HG02759 (cell line): ENCODE measurements at regions not wholly inside any gene's neighbourhood (a gene's known extent, or its start where the extent isn't known, plus 50 kb on each side); places are given as distances from the start of the nearest gene placed in this dataset.

Experiments
- ATAC-seq: cut with Tn5 transposase; IDR thresholded peaks from one replicate; pipeline ENCODE4 v1.9.1; 2021; ENCODE audit warnings: mild to moderate bottlenecking, moderate library complexity; ENCODE audit not compliant: unreplicated experiment

GRCh38 chr15:58269455-58270414 is 131.6 kb downstream of the AQP9 start:
- no peak for ATAC-seq

DNA sequence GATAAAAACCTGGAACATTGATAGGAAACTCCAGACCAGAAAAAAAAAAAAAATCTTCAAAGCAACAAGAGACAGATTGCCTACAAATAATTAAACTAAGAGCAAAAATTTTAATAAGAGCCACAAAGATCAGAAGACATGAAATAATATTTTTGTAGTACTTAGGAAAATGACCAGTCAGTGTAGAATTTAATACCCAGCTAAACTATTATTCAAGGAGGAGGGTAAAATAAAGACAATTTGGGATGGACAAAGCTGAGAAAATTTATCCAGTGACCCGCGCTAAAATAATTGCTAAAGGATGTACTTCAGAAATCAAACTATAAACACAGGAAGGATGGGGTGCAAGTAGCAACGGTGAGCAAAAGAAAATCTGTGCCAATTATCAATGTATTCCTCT is 133.2 kb downstream of the AQP9 start:
- ATAC-seq = no peak

- no peak for ATAC-seq
These were observed 134.9 kb downstream of the AQP9 start for GRCh38 chr15:58273104-58273503.

DNA sequence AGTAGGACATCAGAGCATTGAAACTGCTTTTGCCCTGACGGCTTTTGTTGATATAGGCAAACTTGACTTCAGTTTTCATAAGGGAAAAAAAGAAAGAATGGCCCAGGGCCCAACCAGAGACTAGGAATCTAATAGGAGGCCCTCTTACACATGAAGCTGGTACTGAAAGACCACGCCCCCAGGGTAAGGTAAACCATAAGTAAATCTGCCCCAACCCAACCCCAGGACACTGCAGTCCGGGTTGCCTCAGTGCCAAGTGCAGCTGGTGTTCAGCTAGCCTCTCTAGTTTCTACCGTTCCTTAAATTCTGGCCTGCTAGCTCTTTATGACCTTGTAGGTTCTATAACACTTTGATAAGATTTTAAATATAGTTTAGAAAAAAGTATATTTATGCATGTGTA is 136.7 kb downstream of the AQP9 start:
- no peak for ATAC-seq

DNA sequence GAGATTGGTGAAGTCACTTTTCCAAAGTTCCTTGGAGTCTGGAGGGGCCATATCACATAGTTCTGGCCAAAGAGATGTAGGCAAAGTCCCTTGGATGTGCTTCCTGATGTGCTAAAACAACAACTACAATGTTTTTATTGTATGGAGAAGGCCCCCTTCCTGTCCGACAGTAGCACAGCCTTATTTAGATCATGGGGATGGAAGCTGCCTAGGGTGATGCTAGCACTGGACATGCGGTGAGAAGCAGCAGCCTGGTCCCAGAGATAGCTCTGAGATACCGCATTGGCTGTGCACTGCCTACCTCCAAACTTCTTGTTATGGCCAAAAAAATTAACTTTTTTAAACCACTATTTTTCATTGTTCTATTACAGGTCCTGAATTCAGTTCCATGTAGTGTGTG is 137.6 kb downstream of the AQP9 start:
- ATAC-seq = no peak

- no peak for ATAC-seq
These were observed 138.7 kb downstream of the AQP9 start for GRCh38 chr15:58276924-58277323.

- no peak for ATAC-seq
These were observed 139.2 kb downstream of the AQP9 start for GRCh38 chr15:58277333-58277732.

GRCh38 chr15:58279106-58279505 is 140.9 kb downstream of the AQP9 start:
- ATAC-seq = no peak

- ATAC-seq = no peak
These were observed 141.5 kb downstream of the AQP9 start for GRCh38 chr15:58279654-58280053.

- no peak for ATAC-seq
These were observed 144.0 kb downstream of the AQP9 start for GRCh38 chr15:58282060-58282708.

DNA sequence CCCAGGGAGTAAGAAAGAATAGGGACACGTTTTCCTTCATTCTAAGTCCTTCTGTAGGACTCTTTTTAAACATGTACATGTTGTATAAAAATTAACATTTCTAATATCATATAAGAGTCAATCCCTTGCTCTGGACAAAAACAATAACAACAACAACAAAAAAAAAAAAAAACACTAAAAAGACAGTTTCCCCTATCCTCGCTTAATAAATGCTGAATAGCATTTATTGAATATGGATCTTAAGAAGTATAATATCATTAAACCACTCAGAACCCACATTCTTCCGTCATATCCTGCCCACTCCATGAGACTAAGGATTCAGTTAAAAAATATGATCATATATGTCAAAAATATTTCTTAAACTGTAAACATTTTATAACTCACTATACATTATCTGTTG is 145.1 kb downstream of the AQP9 start:
- ATAC-seq = no peak

DNA sequence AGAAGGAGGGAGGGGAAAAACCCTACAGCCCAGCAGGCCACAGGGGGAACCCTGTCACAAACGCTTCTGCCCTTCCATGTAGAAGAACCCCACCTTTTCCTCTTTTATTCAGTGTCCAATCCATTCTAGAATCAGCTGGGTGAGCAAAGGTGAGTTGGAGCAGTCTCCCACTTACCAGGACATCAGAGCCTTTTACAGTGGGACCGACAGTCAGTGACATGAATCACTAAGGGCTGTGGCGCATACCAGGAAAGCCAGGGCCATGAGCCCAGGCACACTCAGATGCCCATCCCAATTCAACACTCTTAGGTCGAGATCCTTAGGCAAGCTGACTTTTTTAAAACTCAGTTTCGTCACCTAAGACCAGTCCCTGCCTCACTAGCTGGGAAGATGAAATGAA is 146.1 kb downstream of the AQP9 start:
- ATAC-seq = no peak

DNA sequence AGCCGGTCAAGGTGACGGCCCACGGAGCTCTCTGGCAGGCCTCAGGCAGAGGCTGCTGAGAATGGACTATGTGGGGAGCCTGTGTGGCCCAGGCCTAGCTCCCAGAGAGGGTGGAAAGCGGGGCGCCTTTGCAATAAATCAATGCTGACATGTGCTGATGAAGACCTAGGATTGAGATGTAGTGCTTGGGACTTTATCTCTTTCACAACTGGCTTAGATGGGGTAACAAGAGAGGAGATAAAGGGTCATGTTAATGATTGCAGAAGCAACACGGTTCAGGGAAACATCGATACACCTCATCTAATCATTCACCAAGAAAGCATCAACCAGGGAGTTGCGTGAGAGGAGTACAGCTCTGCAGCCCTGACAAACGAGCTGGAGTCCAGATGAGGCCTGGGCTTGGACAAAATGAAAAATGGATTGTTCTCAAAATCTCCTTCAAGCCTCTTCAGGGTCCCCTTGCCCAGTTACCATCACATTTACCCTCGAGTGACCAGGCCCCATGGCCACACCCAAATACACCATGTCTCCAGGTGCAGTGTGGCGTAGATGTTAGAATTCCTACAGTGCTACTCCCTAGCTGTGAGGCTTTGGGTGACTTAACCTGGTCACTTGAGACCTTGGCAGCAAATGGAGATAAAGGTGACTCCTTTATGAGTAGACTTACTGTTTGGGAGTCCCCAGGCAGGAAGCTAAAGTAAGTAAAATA is 146.4 kb upstream of the LIPC start:
- no peak for ATAC-seq

GRCh38 chr15:58285921-58286278 is 145.9 kb upstream of the LIPC start:
- no peak for ATAC-seq

- no peak for ATAC-seq
These were observed 145.3 kb upstream of the LIPC start for GRCh38 chr15:58286523-58286922.

DNA sequence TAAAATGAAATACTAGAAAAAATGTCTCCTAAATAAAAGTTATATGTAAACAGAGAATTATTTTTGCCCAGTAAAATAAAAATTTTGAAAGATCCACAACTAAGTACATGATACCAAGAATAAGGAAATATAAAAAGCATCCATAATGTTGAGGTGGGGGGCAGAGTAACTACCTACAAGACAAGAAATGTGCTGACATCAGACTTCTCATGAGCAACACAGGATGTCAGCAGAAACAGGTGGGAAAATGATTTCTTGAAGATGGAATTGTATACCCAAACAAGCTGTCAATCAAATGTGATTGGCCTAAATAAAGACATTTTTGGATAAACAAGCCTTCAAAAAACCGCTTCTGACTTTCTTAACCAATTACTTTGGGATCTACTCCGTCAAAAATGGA is 143.9 kb upstream of the LIPC start:
- ATAC-seq = no peak

DNA sequence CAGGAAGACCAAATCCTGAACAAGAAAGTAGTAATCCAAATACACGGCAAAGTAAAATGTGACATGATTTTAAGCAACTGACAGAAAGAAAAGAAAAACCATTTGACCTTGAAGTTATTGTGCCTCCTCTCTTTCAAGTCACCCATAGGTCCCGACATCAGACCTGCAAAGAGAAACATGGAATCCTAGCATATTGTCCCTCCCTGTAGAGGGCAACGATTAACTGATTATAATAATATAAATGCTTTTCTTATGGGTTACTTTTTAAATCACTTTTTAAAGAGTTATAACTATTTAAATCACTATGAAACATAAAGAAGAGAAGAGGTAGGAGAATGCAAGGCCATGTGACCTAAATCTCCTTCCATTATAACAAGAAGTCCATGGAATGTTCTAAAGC is 143.2 kb upstream of the LIPC start:
- ATAC-seq = no peak

DNA sequence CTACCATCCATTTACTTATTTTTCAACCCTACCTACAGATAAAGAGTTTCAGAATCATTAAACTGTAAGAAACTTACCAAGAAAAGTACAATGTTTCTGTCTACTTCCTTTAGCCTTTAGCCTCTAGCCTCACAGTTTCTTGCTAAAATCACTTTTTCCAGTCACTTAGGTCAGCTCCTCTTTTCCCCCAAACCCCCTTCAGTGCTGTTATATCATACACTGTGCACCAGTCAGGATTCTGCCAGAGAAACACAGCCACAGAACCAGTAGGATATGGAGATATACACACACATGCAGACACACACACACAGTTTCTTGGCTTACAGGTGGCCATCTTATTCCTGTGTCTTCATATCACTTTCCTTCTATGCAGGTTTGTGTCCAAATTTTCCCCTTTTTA is 139.9 kb upstream of the LIPC start:
- ATAC-seq = no peak

- ATAC-seq = no peak
These were observed 139.0 kb upstream of the LIPC start for GRCh38 chr15:58292751-58293175.

GRCh38 chr15:58293622-58294550 is 137.9 kb upstream of the LIPC start:
- ATAC-seq = no peak
